ENCODE measurements at regions not wholly inside any gene's neighbourhood (a gene's known extent, or its start where the extent isn't known, plus 50 kb on each side); places are given as distances from the start of the nearest gene placed in this dataset.
"Not testable (repeated sequence)": the region's sequence is repeated elsewhere in the genome, so short reads cannot be mapped to it uniquely, and the experiment has no call there.

GRCh38 chr5:29131285-29131684 lies 2062.2 kb upstream of the CDH6 start:
- no peaks in the 10 kb centered on the region for H4K20me1 ChIP-seq (ENCODE audit: control insufficient read depth, insufficient read depth, low read depth, low read length)
- H3K4me3 ChIP-seq (ENCODE audit: low read length) = no peak overlapping the region
- no peak overlapping the region for H3K4me2 ChIP-seq (ENCODE audit: low read length)
- no peaks in the 10 kb centered on the region for H3K79me2 ChIP-seq (ENCODE audit: control insufficient read depth, low read length)
- H3K9me2 ChIP-seq (replicated peaks; ENCODE audit: control insufficient read depth, low read length) = no peaks in the 10 kb centered on the region
- no peaks in the 10 kb centered on the region for H3K27me3 ChIP-seq (ENCODE audit: control insufficient read depth, low read length)
- H3K9me3 ChIP-seq (ENCODE audit: control insufficient read depth, insufficient read depth, low read length) = no peaks in the 10 kb centered on the region; the same call in 1 of the 2 replicates
- no peaks in the 10 kb centered on the region for H3F3A ChIP-seq (ENCODE audit: control insufficient read depth, insufficient read depth)
- H3K36me3 ChIP-seq (ENCODE audit: control insufficient read depth, low read length) = no peaks in the 10 kb centered on the region
- H3K27ac ChIP-seq (ENCODE audit: low read depth, low read length) = no peak overlapping the region
- TF ChIP-seq EZH2phosphoT487 (IDR thresholded peaks at IDR 0.05; ENCODE audit: borderline replicate concordance, low read length) = no peak
- TF ChIP-seq CTCF (IDR thresholded peaks at IDR 0.05; ENCODE audit: low read depth, low read length, poor library complexity, severe bottlenecking) = no peak
- no peaks in the 10 kb centered on the region for H3K4me1 ChIP-seq (ENCODE audit: control insufficient read depth, low read length)

- Histone ChIP-seq H3K36me3 (ENCODE audit: control insufficient read depth, low read length) (no peaks in the 10 kb centered on the region), H3K4me1 (ENCODE audit: control insufficient read depth, low read length) (no peaks in the 10 kb centered on the region), H3K9me2 (replicated peaks; ENCODE audit: control insufficient read depth, low read length) (no peaks in the 10 kb centered on the region), H3K4me3 (ENCODE audit: low read length) (no peak overlapping the region), H3K79me2 (ENCODE audit: control insufficient read depth, low read length) (no peaks in the 10 kb centered on the region), H3F3A (ENCODE audit: control insufficient read depth, insufficient read depth) (no peaks in the 10 kb centered on the region), H3K27ac (ENCODE audit: low read depth, low read length) (no peak overlapping the region), H3K9me3 (ENCODE audit: control insufficient read depth, insufficient read depth, low read length) (no peaks in the 10 kb centered on the region; the same call in 1 of the 2 replicates), H3K4me2 (ENCODE audit: low read length) (no peak overlapping the region), H4K20me1 (ENCODE audit: control insufficient read depth, insufficient read depth, low read depth, low read length) (no peaks in the 10 kb centered on the region), H3K27me3 (ENCODE audit: control insufficient read depth, low read length) (no peaks in the 10 kb centered on the region)
- TF ChIP-seq CTCF (IDR thresholded peaks at IDR 0.05; ENCODE audit: low read depth, low read length, poor library complexity, severe bottlenecking) (no peak), EZH2phosphoT487 (IDR thresholded peaks at IDR 0.05; ENCODE audit: borderline replicate concordance, low read length) (no peak)
Measured at GRCh38 chr5:29130786-29131185, 2062.7 kb upstream of the CDH6 start.

- not testable (repeated sequence) for H3K9me2 ChIP-seq (replicated peaks; ENCODE audit: control insufficient read depth, low read length); H3K36me3 ChIP-seq (ENCODE audit: control insufficient read depth, low read length); H3K4me1 ChIP-seq (ENCODE audit: control insufficient read depth, low read length); H3K4me3 ChIP-seq (ENCODE audit: low read length); H3K9me3 ChIP-seq (ENCODE audit: control insufficient read depth, insufficient read depth, low read length); H3K27ac ChIP-seq (ENCODE audit: low read depth, low read length); H3K4me2 ChIP-seq (ENCODE audit: low read length); H3F3A ChIP-seq (ENCODE audit: control insufficient read depth, insufficient read depth); H3K27me3 ChIP-seq (ENCODE audit: control insufficient read depth, low read length); H4K20me1 ChIP-seq (ENCODE audit: control insufficient read depth, insufficient read depth, low read depth, low read length); H3K79me2 ChIP-seq (ENCODE audit: control insufficient read depth, low read length)
Measured at GRCh38 chr5:29127524-29128156, 2065.8 kb upstream of the CDH6 start.

GRCh38 chr5:29126462-29126861 lies 2067.0 kb upstream of the CDH6 start:
- not testable (repeated sequence) for H3K36me3 ChIP-seq (ENCODE audit: control insufficient read depth, low read length); H3F3A ChIP-seq (ENCODE audit: control insufficient read depth, insufficient read depth); H4K20me1 ChIP-seq (ENCODE audit: control insufficient read depth, insufficient read depth, low read depth, low read length); H3K27me3 ChIP-seq (ENCODE audit: control insufficient read depth, low read length); H3K9me3 ChIP-seq (ENCODE audit: control insufficient read depth, insufficient read depth, low read length); H3K4me1 ChIP-seq (ENCODE audit: control insufficient read depth, low read length); H3K4me2 ChIP-seq (ENCODE audit: low read length); H3K9me2 ChIP-seq (replicated peaks; ENCODE audit: control insufficient read depth, low read length); H3K4me3 ChIP-seq (ENCODE audit: low read length); H3K27ac ChIP-seq (ENCODE audit: low read depth, low read length); H3K79me2 ChIP-seq (ENCODE audit: control insufficient read depth, low read length)
